DOHH2 (cell line): ENCODE measurements at regions not wholly inside any gene's neighbourhood (a gene's known extent, or its start where the extent isn't known, plus 50 kb on each side); places are given as distances from the start of the nearest gene placed in this dataset.

ENCODE experiments used
- CTCF ChIP-seq: fragments of 200-600 bp; sonication (generic); IDR thresholded peaks from one replicate; pipeline ENCODE4 v1.5.1; 2014; ENCODE audit warnings: antibody characterized with exemption, mild to moderate bottlenecking, low read depth, low read length; ENCODE audit not compliant: poor library complexity, severe bottlenecking
- EZH2phosphoT487 ChIP-seq: fragments of 200-600 bp; sonication (generic); IDR thresholded peaks from 2 replicates; pipeline ENCODE4 v1.6.1; 2017; ENCODE audit warnings: borderline replicate concordance, mild to moderate bottlenecking, antibody characterized with exemption, low read length, moderate library complexity, mixed read lengths

GRCh38 chr1:209227171-209227570 lies 356.3 kb upstream of the CAMK1G start:
- TF ChIP-seq CTCF (no peak), EZH2phosphoT487 (no peak)
